Fibroblast of skin of scalp (primary cell): ENCODE measurements at regions not wholly inside any gene's neighbourhood (a gene's known extent, or its start where the extent isn't known, plus 50 kb on each side); places are given as distances from the start of the nearest gene placed in this dataset.

ENCODE experiments used
- DNase-seq: peaks from one replicate; pipeline ENCODE4 v3.0.0-alpha.2; 2013

DNA sequence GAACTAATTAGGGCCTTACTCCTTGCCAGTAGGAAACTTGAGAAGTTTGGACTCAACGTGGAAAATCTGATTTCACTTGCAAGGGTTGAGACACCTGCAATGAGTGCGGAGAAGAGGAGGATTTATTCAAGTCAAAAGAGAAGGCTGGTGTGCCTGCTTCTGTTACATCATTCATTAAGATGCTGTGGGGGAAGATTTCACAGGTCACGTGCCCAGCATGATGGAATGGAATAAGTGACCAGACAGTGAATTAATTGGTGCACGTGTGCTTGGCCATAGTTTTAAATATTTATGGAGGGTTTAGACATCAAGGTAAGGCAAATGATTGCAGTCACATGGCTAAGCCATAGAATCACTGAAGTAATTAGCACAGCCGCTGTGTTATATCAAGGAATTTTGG, 155.0 kb downstream of the C7orf25 start:
- DNase-seq: no peak

GRCh38 chr7:42753811-42754363, 158.0 kb downstream of the C7orf25 start:
- DNase-seq: no peak

- no peak for DNase-seq
These were observed 158.5 kb downstream of the C7orf25 start for GRCh38 chr7:42753367-42753766.

- DNase-seq: no peak
These were observed 161.7 kb downstream of the C7orf25 start for GRCh38 chr7:42750172-42750571.

GRCh38 chr7:42747044-42747443, 164.8 kb downstream of the C7orf25 start:
- DNase-seq: peak; percentile 14

GRCh38 chr7:42746214-42746613, 165.7 kb downstream of the C7orf25 start:
- DNase-seq: no peak

- DNase-seq: peak; percentile 33
These were observed 166.4 kb downstream of the C7orf25 start for GRCh38 chr7:42745357-42746059.

DNA sequence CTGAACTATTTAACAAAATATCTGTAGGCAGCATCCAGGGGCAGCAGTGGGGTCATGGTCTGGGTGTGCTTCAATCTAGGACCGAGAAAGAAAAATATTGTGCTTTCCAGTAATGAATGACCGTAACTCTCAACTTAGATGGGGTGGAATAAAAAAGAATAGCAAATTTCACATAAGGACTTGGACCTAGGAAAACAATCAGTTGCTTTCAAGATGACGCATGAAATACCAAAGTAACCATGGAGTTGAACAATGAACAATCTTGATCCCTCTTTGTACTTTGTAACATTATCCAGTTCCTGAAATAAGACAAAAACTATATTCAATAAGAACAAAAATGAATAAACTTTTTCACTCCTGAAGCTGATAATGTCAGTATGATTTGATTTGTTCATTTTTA, 167.1 kb downstream of the C7orf25 start:
- DNase-seq: no peak

DNA sequence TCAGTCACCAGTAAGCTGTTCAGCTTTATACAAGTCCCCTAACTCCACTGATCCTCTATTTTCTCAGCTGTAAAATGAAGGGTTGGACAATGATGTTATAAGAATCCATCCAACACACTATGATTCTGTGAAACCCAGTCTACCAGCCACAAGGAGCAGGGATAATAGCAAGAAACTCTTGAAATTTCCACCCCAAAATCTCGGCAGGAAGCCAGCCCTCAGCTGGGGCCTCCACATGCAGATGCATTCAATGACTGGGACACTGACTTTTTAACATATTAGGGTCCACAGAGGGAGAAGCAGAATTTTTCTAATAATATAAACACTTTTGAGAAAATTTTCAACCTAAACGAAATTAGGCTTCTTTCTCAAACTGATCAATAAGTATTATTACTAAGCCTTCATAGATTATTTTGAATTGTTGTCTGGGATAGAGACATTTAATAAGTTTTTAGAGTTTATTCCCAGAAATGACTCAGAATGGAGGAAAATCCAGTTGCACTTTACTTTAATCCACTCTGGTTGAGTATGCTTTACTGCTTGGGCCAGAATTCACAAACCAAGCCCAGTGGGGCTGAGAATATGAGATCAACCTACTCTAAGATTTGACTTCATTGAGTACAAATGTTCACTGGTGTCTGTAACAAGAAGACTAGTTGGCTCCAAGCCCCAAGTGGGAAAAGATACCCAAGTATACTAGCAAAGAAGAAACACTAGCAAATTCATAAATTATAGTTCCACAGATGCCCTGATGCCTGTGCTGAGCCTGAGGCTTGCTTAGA, 168.6 kb downstream of the C7orf25 start:
- DNase-seq: no peak

GRCh38 chr7:42742318-42742717, 169.6 kb downstream of the C7orf25 start:
- peak; percentile 31 for DNase-seq

DNA sequence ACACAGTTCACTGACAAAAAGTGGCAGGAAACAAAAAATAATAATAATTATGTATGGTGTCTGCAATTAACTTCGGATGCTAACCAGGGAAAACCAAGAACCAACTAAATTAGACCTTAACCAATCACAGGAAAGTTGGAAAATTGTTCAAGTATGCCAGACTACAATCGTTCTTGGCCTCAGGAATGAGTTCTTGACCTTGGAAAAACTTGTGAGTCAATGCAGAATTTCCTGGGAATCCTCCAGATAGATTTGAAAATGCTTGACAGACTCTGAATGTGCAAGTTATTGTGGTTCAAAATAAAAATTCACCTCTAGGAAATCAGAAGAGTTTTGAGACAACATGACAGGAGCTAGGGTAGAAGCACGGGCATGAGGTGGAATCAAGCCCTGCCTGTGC, 171.5 kb downstream of the C7orf25 start:
- peak; percentile 43 for DNase-seq

DNA sequence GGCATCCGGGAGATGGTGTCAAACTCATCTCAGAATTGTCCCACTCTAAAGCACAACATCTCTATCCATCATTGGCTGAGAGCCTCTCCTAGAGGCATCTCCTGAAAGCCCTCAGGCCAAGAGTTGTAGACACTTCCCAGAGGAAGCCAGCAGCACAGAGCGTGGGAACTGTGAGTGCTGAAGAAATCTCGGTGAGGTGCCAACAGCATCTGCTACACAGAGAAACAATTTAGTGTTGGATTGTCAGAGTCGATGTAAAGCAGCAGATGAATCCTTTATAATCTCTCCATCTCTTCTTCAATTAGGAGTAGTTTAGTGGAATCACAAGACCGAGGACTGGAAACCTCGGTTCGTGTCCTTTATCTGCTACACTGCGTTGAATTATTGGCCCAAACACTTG, 172.2 kb downstream of the C7orf25 start:
- DNase-seq: peak; percentile 40

GRCh38 chr7:42736931-42737330, 174.9 kb downstream of the C7orf25 start:
- no peak for DNase-seq

GRCh38 chr7:42735081-42735480, 176.8 kb downstream of the C7orf25 start:
- DNase-seq: peak; percentile 36

GRCh38 chr7:42734568-42734967, 177.3 kb downstream of the C7orf25 start:
- DNase-seq: peak; percentile 49

DNA sequence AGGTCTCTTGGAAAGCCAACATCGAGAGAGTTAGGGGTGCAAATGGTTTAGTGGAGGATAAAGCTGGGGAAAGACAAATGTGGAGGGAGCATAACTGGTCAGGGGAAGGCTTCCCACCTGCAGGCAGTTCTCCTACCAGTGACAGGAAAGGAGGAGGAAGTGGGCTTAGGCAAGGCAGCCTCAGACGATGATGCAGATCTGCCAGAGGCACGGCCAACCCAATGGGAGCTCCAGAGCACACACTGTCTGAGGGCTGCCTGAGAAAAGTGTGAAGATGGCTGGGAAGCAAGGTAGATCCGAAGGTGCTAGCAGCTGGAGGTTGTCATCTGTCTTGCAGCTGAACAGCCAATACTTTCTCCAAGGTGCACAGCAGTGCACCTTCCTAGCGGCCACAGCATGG, 178.8 kb downstream of the C7orf25 start:
- no peak for DNase-seq

GRCh38 chr7:42730586-42730985, 181.3 kb downstream of the C7orf25 start:
- DNase-seq: peak; percentile 52

DNA sequence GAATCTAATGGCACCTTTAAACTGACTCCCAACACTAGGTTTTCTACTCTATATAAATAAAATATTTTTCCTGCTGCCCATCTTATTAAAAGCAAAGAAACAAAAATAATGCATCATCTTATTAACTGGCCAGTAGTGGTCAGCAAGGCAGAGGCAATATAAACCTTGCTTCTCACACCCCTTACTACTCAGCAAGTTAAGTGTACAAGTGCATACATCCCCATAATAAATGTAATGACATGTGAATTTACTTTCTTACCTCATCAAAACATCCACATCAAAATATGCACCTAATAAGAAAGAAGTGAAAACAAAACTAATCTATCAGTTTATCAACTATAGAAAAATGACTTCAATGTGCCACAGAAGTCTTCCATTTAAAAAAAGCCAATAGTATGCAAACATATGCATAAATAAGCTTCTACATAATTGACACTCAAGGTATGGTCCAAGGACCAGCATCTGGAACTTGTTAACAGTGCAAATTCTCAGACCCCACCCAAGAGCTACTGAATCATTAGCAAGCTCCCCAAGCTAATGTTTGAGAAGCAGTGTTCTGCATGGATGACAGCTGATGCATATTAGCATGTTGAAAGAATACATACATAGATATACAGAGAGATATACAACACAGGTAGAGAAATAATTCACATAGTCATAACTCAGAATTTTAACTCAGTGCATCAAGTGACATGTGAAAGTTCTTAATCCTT, 182.7 kb downstream of the C7orf25 start:
- DNase-seq: no peak

DNA sequence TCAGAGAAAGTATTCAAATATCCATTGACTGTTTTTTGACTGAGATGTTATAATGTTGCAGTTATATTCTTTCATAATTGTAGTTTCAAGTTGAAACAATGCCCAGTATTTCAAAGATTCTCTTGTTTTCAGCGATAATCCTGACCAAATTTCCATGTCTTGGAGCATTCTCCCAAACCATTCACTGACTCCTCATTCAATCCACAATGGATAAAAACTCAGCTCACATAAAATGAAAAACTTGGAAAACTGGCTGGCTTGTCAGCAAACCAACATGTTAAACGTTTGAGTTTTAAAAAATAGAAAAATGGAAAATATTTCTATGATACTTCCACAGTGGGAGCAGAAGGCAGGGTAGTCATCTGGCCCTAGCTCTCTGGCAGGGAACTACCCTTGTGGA, 184.4 kb downstream of the C7orf25 start:
- no peak for DNase-seq

- DNase-seq: peak; percentile 84
These were observed 185.6 kb downstream of the C7orf25 start for GRCh38 chr7:42726066-42726785.

DNA sequence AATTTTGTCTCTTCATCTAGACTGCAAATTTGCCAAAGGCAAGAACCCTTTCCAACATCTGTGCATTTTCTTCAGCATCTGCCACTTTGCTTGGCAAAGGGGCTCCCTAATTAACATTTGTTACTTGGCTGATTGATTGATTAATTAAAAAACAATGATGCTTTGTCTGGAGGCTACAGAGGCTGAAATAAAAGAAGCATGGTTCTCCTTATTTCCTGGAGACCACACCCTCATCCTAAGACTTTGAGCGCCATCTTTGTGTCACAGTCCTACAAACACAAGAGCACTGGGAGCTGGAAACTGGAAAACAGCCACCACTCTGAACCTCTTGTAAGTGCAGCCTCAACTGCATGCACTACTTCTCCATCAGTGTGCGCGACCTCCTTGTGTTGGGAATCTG, 189.2 kb downstream of the C7orf25 start:
- DNase-seq: no peak

GRCh38 chr7:42722198-42722597, 189.7 kb downstream of the C7orf25 start:
- no peak for DNase-seq
